Mucosa of gallbladder (tissue), 1 donor: ENCODE measurements at regions not wholly inside any gene's neighbourhood (a gene's known extent, or its start where the extent isn't known, plus 50 kb on each side); places are given as distances from the start of the nearest gene placed in this dataset.

ENCODE experiments used
- DNase-seq: peaks from one replicate; pipeline ENCODE4 v3.0.0-alpha.2; 2020; ENCODE audit warnings: low spot score
- donor health status: DM: no; HTN: no; CAD: no.

GRCh38 chr11:103623933-103624332 lies 412.5 kb upstream of the DDI1 start:
- DNase-seq: no peak

GRCh38 chr11:103624708-103625623 lies 411.5 kb upstream of the DDI1 start:
- no peak for DNase-seq

- DNase-seq: no peak
Observed at GRCh38 chr11:103625624-103625965, 410.8 kb upstream of the DDI1 start.

GRCh38 chr11:103628121-103628520 lies 408.3 kb upstream of the DDI1 start:
- DNase-seq: no peak

GRCh38 chr11:103631841-103632240 lies 404.6 kb upstream of the DDI1 start:
- DNase-seq: no peak

- DNase-seq: no peak
Observed at GRCh38 chr11:103633068-103633788, 403.2 kb upstream of the DDI1 start.

- no peak for DNase-seq
Observed at GRCh38 chr11:103633819-103634590, 402.4 kb upstream of the DDI1 start.

GRCh38 chr11:103636232-103636631 lies 400.2 kb upstream of the DDI1 start:
- no peak for DNase-seq

GRCh38 chr11:103637295-103637694 lies 399.1 kb upstream of the DDI1 start:
- no peak for DNase-seq

- no peak for DNase-seq
Observed at GRCh38 chr11:103637831-103638230, 398.6 kb upstream of the DDI1 start.

GRCh38 chr11:103644676-103645075 lies 391.8 kb upstream of the DDI1 start:
- DNase-seq: no peak

- no peak for DNase-seq
Observed at GRCh38 chr11:103648054-103648453, 388.4 kb upstream of the DDI1 start.

GRCh38 chr11:103648670-103649400 lies 387.6 kb upstream of the DDI1 start:
- no peak for DNase-seq

GRCh38 chr11:103649401-103649895 lies 387.0 kb upstream of the DDI1 start:
- DNase-seq: no peak

GRCh38 chr11:103650330-103650729 lies 386.1 kb upstream of the DDI1 start:
- DNase-seq: no peak

- DNase-seq: no peak
Observed at GRCh38 chr11:103651341-103651998, 385.0 kb upstream of the DDI1 start.

GRCh38 chr11:103652013-103652412 lies 384.4 kb upstream of the DDI1 start:
- DNase-seq: no peak

GRCh38 chr11:103656382-103656781 lies 380.1 kb upstream of the DDI1 start:
- DNase-seq: no peak

- DNase-seq: no peak
Observed at GRCh38 chr11:103659206-103659618, 377.2 kb upstream of the DDI1 start.

- no peak for DNase-seq
Observed at GRCh38 chr11:103659743-103660142, 376.7 kb upstream of the DDI1 start.

- DNase-seq: peak; percentile 88
Observed at GRCh38 chr11:103661185-103661584, 375.3 kb upstream of the DDI1 start.
